Fibroblast of mammary gland (primary cell): ENCODE measurements at regions not wholly inside any gene's neighbourhood (a gene's known extent, or its start where the extent isn't known, plus 50 kb on each side); places are given as distances from the start of the nearest gene placed in this dataset.

Source experiments
- DNase-seq: peaks from one replicate; pipeline ENCODE4 v3.0.0-alpha.2; 2010; ENCODE audit warnings: low read depth
- H3K4me3 ChIP-seq: 2 replicates; pipeline ENCODE4 v1.5.1; 2011; ENCODE audit warnings: low read depth, mild to moderate bottlenecking, low read length, moderate library complexity; ENCODE audit not compliant: control insufficient read depth
- CTCF ChIP-seq: conservative IDR thresholded peaks from 2 replicates; pipeline ENCODE4 v1.5.1; 2011; ENCODE audit warnings: low read depth, low read length, inconsistent platforms; ENCODE audit not compliant: control insufficient read depth, insufficient read depth

GRCh38 chr14:80077262-80077661 is 134.0 kb downstream of the DIO2 start:
- peak; percentile 24 for DNase-seq
- TF ChIP-seq CTCF, result no peak
- H3K4me3 ChIP-seq, result no peak overlapping the region

GRCh38 chr14:80074900-80075574 is 136.3 kb downstream of the DIO2 start:
- no peak for DNase-seq
- H3K4me3 ChIP-seq, result no peak overlapping the region
- no peak for TF ChIP-seq CTCF

GRCh38 chr14:80059041-80059440 is 152.3 kb downstream of the DIO2 start:
- TF ChIP-seq CTCF, result no peak

GRCh38 chr14:80056497-80056801 is 154.9 kb downstream of the DIO2 start:
- no peak overlapping the region for H3K4me3 ChIP-seq
- no peak for DNase-seq
- TF ChIP-seq CTCF, result no peak

More at GRCh38 chr14:80059041-80059440, 152.3 kb downstream of the DIO2 start:
- no peak overlapping the region for H3K4me3 ChIP-seq
- no peak for DNase-seq

- TF ChIP-seq CTCF, result peak; percentile 80
- no peak overlapping the region for H3K4me3 ChIP-seq
- DNase-seq, result peak; percentile 61
Observed at GRCh38 chr14:80055667-80056496, 155.4 kb downstream of the DIO2 start.

- DNase-seq, result no peak
- no peak overlapping the region for H3K4me3 ChIP-seq
- TF ChIP-seq CTCF, result no peak
Observed at GRCh38 chr14:80055226-80055625, 156.1 kb downstream of the DIO2 start.
